T47D (cell line): ENCODE measurements at regions not wholly inside any gene's neighbourhood (a gene's known extent, or its start where the extent isn't known, plus 50 kb on each side); places are given as distances from the start of the nearest gene placed in this dataset.
"Not testable (repeated sequence)": the region's sequence is repeated elsewhere in the genome, so short reads cannot be mapped to it uniquely, and the experiment has no call there.

ENCODE experiments used
- DNase-seq, 2 experiments: peaks; one replicate each; pipeline versions ENCODE4 v3.0.0 to v3.0.0-alpha.2; 2011 to 2012; ENCODE audit warnings: low read depth in 1 of 2, low spot score in 1 of 2
- JUND ChIP-seq: IDR thresholded peaks from 2 replicates; pipeline ENCODE4 v1.6.1; 2012; ENCODE audit warnings: low read depth
- in situ Hi-C: cut with HindIII; loops from 2 replicates; pipeline ENCODE4 v1.10.0; 2016; ENCODE audit warnings: low sequenced_read_pairs, low pct_unique_long_range_greater_than_20kb

- in situ Hi-C loops, result no loop called here
- TF ChIP-seq JUND, result no peak
- DNase-seq, result no peak
Measured at GRCh38 chr12:126232711-126233110, 1167.5 kb downstream of the AACS start.

- no peak for DNase-seq
- no peak for TF ChIP-seq JUND
- in situ Hi-C loops, result no loop called here
Measured at GRCh38 chr12:126233625-126234024, 1168.4 kb downstream of the AACS start.

GRCh38 chr12:126243814-126244440 lies 1178.7 kb downstream of the AACS start:
- no peak for TF ChIP-seq JUND
- in situ Hi-C loops, result no loop called here
- DNase-seq, result no peak

GRCh38 chr12:126247936-126248335 lies 1182.7 kb downstream of the AACS start:
- TF ChIP-seq JUND, result no peak
- in situ Hi-C loops, result no loop called here
- no peak for DNase-seq

- no peak for DNase-seq
- TF ChIP-seq JUND, result no peak
- in situ Hi-C loops, result no loop called here
Measured at GRCh38 chr12:126248871-126249403, 1183.7 kb downstream of the AACS start.

GRCh38 chr12:126258190-126258589 lies 1193.0 kb downstream of the AACS start:
- no peak for TF ChIP-seq JUND
- in situ Hi-C loops, result no loop called here
- DNase-seq, result no peak

GRCh38 chr12:126262829-126263228 lies 1197.6 kb downstream of the AACS start:
- no peak for TF ChIP-seq JUND
- DNase-seq, result no peak
- in situ Hi-C loops, result no loop called here

GRCh38 chr12:126268222-126268621 lies 1203.0 kb downstream of the AACS start:
- DNase-seq, result no peak
- no peak for TF ChIP-seq JUND
- in situ Hi-C loops, result no loop called here

- no peak for DNase-seq
- in situ Hi-C loops, result no loop called here
- TF ChIP-seq JUND, result no peak
Measured at GRCh38 chr12:126271159-126271558, 1205.9 kb downstream of the AACS start.

GRCh38 chr12:126282691-126283090 lies 1217.5 kb downstream of the AACS start:
- no peak for TF ChIP-seq JUND
- in situ Hi-C loops, result no loop called here
- DNase-seq, result no peak

GRCh38 chr12:126286203-126286602 lies 1221.0 kb downstream of the AACS start:
- no peak for TF ChIP-seq JUND
- DNase-seq, result no peak
- in situ Hi-C loops, result no loop called here

- in situ Hi-C loops, result no loop called here
- no peak for TF ChIP-seq JUND
- DNase-seq, result no peak
Measured at GRCh38 chr12:126290456-126290855, 1225.2 kb downstream of the AACS start.

- in situ Hi-C loops, result not testable (repeated sequence)
Measured at GRCh38 chr12:126291987-126292386, 1226.8 kb downstream of the AACS start.

GRCh38 chr12:126295652-126296051 lies 1230.4 kb downstream of the AACS start:
- in situ Hi-C loops, result no loop called here
- DNase-seq, result no peak
- no peak for TF ChIP-seq JUND

More at GRCh38 chr12:126291987-126292386, 1226.8 kb downstream of the AACS start:
- not testable (repeated sequence) for DNase-seq
